ENCODE measurements at regions not wholly inside any gene's neighbourhood (a gene's known extent, or its start where the extent isn't known, plus 50 kb on each side); places are given as distances from the start of the nearest gene placed in this dataset.

DNA sequence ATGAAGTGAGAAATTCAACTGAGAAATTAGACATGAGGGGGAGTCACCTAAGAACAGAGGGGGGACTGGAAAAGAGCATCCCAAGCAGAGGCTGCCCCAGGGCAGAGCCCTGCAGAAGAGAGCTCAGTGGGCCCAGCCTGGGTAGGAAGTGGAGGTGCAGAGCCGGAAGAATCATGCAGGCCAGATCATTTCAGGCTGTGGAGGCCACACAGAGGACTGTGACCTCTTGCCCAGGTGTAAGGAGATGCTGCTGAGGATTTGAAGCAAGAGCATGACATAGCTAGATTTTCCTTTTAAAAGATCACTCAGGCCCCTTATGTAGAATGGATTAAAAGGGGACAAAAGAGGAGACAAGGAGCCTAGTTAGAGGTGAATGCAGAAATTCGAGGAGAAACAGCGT is 63.9 kb upstream of the SPATA13 start:
- TF ChIP-seq, protein P1, sequence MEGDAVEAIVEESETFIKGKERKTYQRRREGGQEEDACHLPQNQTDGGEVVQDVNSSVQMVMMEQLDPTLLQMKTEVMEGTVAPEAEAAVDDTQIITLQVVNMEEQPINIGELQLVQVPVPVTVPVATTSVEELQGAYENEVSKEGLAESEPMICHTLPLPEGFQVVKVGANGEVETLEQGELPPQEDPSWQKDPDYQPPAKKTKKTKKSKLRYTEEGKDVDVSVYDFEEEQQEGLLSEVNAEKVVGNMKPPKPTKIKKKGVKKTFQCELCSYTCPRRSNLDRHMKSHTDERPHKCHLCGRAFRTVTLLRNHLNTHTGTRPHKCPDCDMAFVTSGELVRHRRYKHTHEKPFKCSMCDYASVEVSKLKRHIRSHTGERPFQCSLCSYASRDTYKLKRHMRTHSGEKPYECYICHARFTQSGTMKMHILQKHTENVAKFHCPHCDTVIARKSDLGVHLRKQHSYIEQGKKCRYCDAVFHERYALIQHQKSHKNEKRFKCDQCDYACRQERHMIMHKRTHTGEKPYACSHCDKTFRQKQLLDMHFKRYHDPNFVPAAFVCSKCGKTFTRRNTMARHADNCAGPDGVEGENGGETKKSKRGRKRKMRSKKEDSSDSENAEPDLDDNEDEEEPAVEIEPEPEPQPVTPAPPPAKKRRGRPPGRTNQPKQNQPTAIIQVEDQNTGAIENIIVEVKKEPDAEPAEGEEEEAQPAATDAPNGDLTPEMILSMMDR (IDR thresholded peaks at IDR 0.05; ENCODE audit: extremely low read depth in 1 of 2, insufficient read depth in 1 of 2, low read depth in 1 of 2, low read length in 2 of 2) = no peak
- TF ChIP-seq POLR2AphosphoS5 (IDR thresholded peaks at IDR 0.05; ENCODE audit: insufficient read depth, low read depth, low read length) (no peak), EZH2 (IDR thresholded peaks at IDR 0.05; ENCODE audit: borderline replicate concordance, low read depth, low read length, severe bottlenecking) (no peak)

All from endothelial cell of umbilical vein (primary cell).